H1 (cell line): ENCODE measurements at regions not wholly inside any gene's neighbourhood (a gene's known extent, or its start where the extent isn't known, plus 50 kb on each side); places are given as distances from the start of the nearest gene placed in this dataset.

Experiments used
- KDM1A ChIP-seq: fragments of 200-600, 300-600 bp; sonication (generic); IDR thresholded peaks from 2 replicates; pipeline ENCODE4 v1.7.1; 2016; ENCODE audit warnings: mild to moderate bottlenecking, low read length, borderline replicate concordance
- KDM5A ChIP-seq: fragments of 200-600 bp; IDR thresholded peaks from 2 replicates; pipeline ENCODE4 v1.7.1; 2012; ENCODE audit warnings: mild to moderate bottlenecking, low read length, inconsistent platforms, mixed read lengths

- TF ChIP-seq KDM5A = no peak
- TF ChIP-seq KDM1A = no peak
- TF ChIP-seq, all 59 proteins: peak for 0
Measured at GRCh38 chr18:27894746-27895145, 282.2 kb downstream of the CDH2 start (continued).
